Hepatocyte (in vitro differentiated cells): ENCODE measurements at regions not wholly inside any gene's neighbourhood (a gene's known extent, or its start where the extent isn't known, plus 50 kb on each side); places are given as distances from the start of the nearest gene placed in this dataset.

Source experiments
- CTCF ChIP-seq: fragments of 200-600 bp; sonication (generic); IDR thresholded peaks from 2 replicates; pipeline ENCODE4 v1.5.1; 2016; ENCODE audit warnings: antibody characterized with exemption, mild to moderate bottlenecking; ENCODE audit not compliant: poor library complexity
- EZH2 ChIP-seq: fragments of 200-600 bp; sonication (generic); IDR thresholded peaks from 2 replicates; pipeline ENCODE4 v1.6.1; 2016; ENCODE audit warnings: antibody characterized with exemption, mild to moderate bottlenecking, borderline replicate concordance
- EZH2phosphoT487 ChIP-seq: fragments of 200-600 bp; sonication (generic); IDR thresholded peaks from one replicate; pipeline ENCODE4 v1.6.1; 2018; ENCODE audit warnings: antibody characterized with exemption, mild to moderate bottlenecking, low read depth, moderate library complexity; ENCODE audit not compliant: unreplicated experiment, severe bottlenecking

GRCh38 chr21:35692311-35692710, 368.0 kb downstream of the SETD4 start:
- TF ChIP-seq CTCF (no peak), EZH2 (no peak), EZH2phosphoT487 (no peak)
